Dendritic cell treated with granulocyte-macrophage colony-stimulating factor and Interleukin-4, amounts not matched to agents 40 ng/mL and 50 ng/mL, for 4 days (primary cell): ENCODE measurements at regions not wholly inside any gene's neighbourhood (a gene's known extent, or its start where the extent isn't known, plus 50 kb on each side); places are given as distances from the start of the nearest gene placed in this dataset.
"Not testable (repeated sequence)": the region's sequence is repeated elsewhere in the genome, so short reads cannot be mapped to it uniquely, and the experiment has no call there.

Experiments used
- H3K27ac Mint-ChIP-seq: one replicate; pipeline ENCODE4 v1.8.0; 2022; ENCODE audit warnings: mild to moderate bottlenecking, mixed read lengths
- H3K27me3 Mint-ChIP-seq: one replicate; pipeline ENCODE4 v1.8.0; 2022; ENCODE audit warnings: mild to moderate bottlenecking, mixed read lengths
- H3K36me3 Mint-ChIP-seq: one replicate; pipeline ENCODE4 v1.8.0; 2022; ENCODE audit warnings: low read depth, mixed read lengths
- H3K4me1 Mint-ChIP-seq: one replicate; pipeline ENCODE4 v1.8.0; 2022; ENCODE audit warnings: low read depth, mixed read lengths
- H3K4me3 Mint-ChIP-seq: one replicate; pipeline ENCODE4 v1.8.0; 2022; ENCODE audit warnings: mild to moderate bottlenecking, moderate library complexity, mixed read lengths
- H3K9me3 Mint-ChIP-seq: one replicate; pipeline ENCODE4 v1.8.0; 2022; ENCODE audit warnings: mixed read lengths
- intact Hi-C: fragments of 100-400 bp; cut with micrococcal nuclease; formaldehyde crosslinking; loops from one replicate; pipeline ENCODE4 v1.15.0; 2022

GRCh38 chr1:213416461-213417224, 365.6 kb downstream of the RPS6KC1 start:
- H3K36me3 Mint-ChIP-seq = no peaks in the 10 kb centered on the region
- H3K27ac Mint-ChIP-seq = no peak overlapping the region
- no peaks in the 10 kb centered on the region for H3K27me3 Mint-ChIP-seq
- intact Hi-C loops = no loop called here
- no peak overlapping the region for H3K4me3 Mint-ChIP-seq
- no peaks in the 10 kb centered on the region for H3K9me3 Mint-ChIP-seq
- H3K4me1 Mint-ChIP-seq = no peaks in the 10 kb centered on the region

DNA sequence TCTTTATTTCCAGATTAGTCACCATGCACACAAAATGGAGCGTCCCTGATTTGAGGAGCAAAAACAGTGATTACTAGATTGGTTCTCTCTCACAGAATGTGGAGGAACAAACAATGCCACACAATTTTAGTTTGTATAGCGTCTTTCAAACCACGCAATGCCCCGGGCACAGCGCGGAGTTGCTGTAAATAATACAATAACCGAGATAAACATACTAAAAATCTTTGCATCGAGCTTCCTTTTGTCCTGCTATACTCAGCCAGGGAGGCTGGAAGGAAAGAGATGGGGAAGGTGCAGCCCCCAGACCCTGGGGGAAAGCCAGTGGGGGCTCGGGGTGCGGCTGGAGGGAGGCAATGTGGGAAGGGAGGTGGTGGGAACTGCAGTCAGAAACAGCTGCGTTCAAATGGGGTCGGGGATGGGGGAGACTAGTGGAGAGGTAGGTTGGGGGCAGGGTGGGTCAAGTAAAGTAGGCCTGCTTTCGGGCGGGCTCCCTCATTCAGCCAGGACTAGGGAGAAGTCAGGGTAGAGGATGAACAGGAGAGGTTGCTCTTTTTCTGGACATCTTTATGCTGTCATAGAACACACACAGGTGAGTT, 366.3 kb downstream of the RPS6KC1 start:
- Mint-ChIP-seq H3K36me3 (no peaks in the 10 kb centered on the region), H3K27me3 (no peaks in the 10 kb centered on the region), H3K27ac (no peak overlapping the region), H3K4me3 (no peak overlapping the region), H3K4me1 (no peaks in the 10 kb centered on the region), H3K9me3 (no peaks in the 10 kb centered on the region)
- intact Hi-C loops = no loop called here

DNA sequence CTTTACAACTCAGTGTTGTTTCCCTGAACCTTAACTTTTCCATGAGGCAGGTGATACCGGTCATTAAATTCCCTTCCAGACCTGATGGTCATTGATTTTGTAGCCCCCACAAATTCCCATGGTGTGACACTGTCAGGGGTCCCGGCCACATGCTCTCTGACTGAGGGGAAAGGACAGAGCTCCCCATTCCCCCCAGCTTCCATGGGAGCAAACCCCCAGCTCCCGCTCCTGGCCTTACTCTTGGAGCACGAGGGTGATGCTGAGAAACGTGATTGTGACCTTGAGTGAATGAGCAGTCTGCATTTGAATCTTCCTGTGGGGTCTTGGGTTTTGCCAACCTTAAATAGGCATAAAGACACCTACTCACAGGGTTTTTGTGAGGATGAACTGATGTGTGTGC, 366.8 kb downstream of the RPS6KC1 start:
- no peak overlapping the region for H3K4me3 Mint-ChIP-seq
- no peaks in the 10 kb centered on the region for H3K36me3 Mint-ChIP-seq
- intact Hi-C loops = no loop called here
- H3K27me3 Mint-ChIP-seq = no peaks in the 10 kb centered on the region
- H3K9me3 Mint-ChIP-seq = no peaks in the 10 kb centered on the region
- no peaks in the 10 kb centered on the region for H3K4me1 Mint-ChIP-seq
- H3K27ac Mint-ChIP-seq = no peak overlapping the region

DNA sequence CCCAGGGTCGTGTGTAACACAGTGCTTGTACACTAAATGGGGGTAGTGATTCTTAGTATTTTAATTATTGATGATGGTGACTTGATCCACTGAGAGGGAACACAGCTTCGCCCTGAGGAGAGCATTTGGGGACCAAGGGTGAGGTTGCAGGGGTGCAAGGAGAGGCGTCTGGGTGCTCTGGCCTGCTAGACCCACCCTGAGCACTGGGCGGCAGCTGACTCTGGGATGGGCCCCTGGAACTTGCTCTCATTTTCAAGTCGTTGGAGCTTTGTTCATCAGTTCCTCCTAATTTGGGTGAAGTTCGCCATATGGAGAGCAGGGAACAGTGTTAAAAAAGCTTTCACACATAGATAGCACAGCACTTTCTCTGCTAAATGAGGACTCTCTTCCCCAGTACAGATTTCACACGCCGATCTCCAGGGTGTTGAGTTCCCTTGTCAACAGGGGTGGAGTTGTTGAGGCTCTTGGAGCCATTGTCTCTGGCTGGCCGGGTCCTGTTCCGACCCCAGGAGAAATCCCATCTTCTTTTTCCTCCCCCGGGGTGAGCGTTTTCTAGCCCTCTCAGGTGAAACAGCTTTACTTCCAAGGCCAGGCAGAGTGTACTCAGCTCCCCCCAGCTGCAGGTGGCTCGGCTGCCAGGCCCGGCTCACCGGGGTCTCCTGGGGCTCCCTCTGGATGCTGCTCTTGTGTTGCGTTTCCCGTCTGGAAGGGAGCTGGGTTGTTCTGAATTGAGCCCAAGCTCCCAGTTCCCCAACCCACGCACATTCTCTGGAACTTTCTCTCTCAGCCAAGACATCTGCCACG, 367.4 kb downstream of the RPS6KC1 start:
- Mint-ChIP-seq H3K36me3 (no peaks in the 10 kb centered on the region), H3K27ac (no peak overlapping the region), H3K9me3 (no peaks in the 10 kb centered on the region), H3K27me3 (no peaks in the 10 kb centered on the region), H3K4me1 (no peaks in the 10 kb centered on the region), H3K4me3 (no peak overlapping the region)
- intact Hi-C loops = no loop called here

GRCh38 chr1:213419401-213420030, 368.5 kb downstream of the RPS6KC1 start:
- Mint-ChIP-seq H3K4me3 (no peak overlapping the region), H3K4me1 (no peaks in the 10 kb centered on the region), H3K9me3 (no peaks in the 10 kb centered on the region), H3K27ac (no peak overlapping the region), H3K27me3 (no peaks in the 10 kb centered on the region), H3K36me3 (no peaks in the 10 kb centered on the region)
- intact Hi-C loops = no loop called here

DNA sequence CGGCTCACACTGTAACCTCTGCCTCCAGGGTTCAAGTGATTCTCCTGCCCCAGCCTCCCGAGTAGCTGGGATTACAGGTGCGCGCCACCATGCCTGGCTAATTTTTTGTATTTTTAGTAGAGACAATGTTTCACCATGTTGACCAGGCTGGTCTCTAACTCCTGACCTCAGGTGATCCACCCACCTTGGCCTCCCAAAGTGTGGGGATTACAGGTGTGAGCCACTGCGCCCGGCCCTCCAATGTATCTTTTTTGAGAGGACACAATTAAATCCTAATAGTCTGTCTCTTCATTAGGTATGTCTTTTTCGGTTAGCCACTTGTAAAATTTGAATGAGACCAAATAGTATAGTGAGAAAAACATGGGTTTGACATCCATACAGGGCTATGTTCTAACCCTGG, 370.1 kb downstream of the RPS6KC1 start:
- H3K27ac Mint-ChIP-seq, H3K4me3 Mint-ChIP-seq, H3K9me3 Mint-ChIP-seq, H3K27me3 Mint-ChIP-seq, H3K36me3 Mint-ChIP-seq, H3K4me1 Mint-ChIP-seq, intact Hi-C loops: not testable (repeated sequence)

DNA sequence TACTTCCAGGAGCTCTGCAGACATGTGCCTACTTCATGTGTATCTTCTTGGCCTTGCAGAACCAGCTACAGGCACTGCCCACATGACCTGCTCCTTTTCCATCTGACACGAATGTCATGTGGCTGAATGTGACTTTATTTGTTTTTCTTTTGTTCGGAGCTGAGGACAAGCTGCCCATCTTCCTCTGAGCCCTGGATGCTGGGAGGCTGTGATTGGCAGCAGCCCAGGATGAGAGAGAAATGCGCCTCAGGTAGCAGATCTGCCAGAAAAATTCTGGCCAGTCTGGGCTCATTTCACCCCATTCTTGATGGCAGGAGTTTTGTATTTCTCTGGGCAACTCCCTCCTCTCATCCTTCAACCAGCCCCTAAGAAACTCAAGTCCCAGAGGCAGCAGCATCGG, 372.0 kb downstream of the RPS6KC1 start:
- Mint-ChIP-seq H3K9me3 (no peaks in the 10 kb centered on the region), H3K4me1 (no peaks in the 10 kb centered on the region)
- intact Hi-C loops = no loop called here

DNA sequence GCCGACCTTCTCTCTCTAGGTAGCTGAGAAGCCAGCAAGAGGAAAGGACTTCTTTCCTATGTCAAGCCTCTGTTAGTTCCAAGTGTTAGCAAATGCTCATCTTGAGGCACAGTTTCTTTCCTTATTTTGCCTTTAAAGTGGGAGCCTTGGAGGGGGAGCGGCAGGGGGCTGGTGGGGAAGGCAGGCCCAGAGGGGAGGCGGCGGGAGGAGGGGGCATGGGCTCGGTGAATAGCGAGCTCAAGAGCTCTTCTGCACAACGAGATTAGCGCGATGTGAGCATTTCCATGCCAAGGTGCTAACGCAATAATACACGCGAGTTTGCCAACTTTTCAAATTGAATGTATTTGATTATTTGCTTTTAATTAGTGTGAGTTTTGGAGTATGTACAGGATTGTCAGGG, 372.6 kb downstream of the RPS6KC1 start:
- H3K9me3 Mint-ChIP-seq = no peaks in the 10 kb centered on the region
- H3K27me3 Mint-ChIP-seq = no peaks in the 10 kb centered on the region
- H3K27ac Mint-ChIP-seq = no peak overlapping the region
- no peak overlapping the region for H3K4me3 Mint-ChIP-seq
- intact Hi-C loops = no loop called here
- H3K36me3 Mint-ChIP-seq = no peaks in the 10 kb centered on the region
- no peaks in the 10 kb centered on the region for H3K4me1 Mint-ChIP-seq

More for the DNA sequence above, 372.0 kb downstream of the RPS6KC1 start:
- Mint-ChIP-seq H3K36me3 (no peaks in the 10 kb centered on the region), H3K27ac (no peak overlapping the region), H3K4me3 (no peak overlapping the region), H3K27me3 (no peaks in the 10 kb centered on the region)

DNA sequence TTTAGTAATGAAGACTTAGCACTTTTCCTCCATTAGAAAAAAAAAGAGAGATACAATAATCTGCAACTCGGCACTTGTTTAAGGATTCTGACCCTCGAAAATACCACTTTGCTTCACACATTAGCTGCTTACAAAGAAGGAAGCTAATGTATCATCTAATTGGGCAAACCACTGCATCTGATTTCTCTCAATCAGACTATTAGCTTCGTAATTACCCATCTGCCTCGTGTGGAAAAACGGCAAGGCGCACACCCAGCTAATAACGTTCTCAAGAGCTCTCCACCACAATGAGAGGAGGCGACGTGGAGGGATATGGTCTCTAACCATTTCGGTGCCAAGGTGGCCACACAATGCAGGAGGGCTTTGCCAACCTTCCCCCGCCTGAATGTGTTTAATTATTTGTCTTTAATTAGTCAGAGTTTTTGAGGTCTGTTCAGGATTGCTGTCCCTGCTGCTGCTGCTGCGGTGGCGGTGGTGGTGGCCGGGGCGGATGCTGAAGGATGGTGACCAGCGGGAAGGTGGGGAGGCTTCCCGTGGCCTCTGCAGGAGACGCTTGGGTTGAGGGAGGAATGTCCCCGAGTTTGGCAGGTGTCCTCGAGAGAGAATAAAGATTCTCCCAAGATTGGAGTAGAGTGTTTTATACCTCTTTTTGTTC, 374.5 kb downstream of the RPS6KC1 start:
- intact Hi-C loops = no loop called here
- no peak overlapping the region for H3K27ac Mint-ChIP-seq
- no peaks in the 10 kb centered on the region for H3K27me3 Mint-ChIP-seq
- no peaks in the 10 kb centered on the region for H3K9me3 Mint-ChIP-seq
- no peaks in the 10 kb centered on the region for H3K36me3 Mint-ChIP-seq
- H3K4me3 Mint-ChIP-seq = no peak overlapping the region
- H3K4me1 Mint-ChIP-seq = no peaks in the 10 kb centered on the region

DNA sequence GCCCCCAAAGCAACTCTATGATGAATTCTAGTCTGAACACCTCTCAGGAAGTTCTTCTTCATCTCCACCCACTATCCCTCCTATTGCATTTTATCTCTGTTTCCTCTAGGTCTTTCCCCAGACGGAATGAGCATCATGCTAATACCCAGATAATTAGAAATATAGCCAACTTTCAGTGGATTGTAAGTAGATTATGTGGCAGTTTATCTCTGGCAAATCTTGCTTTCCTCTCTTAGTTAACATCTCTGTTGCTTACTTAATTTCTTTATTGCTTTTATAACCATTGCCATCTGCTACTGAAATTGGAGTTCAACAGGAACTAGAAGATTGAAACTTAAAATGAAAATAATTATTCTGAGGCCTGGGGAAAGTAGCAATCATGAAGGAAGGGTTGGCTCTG, 378.6 kb downstream of the RPS6KC1 start:
- Mint-ChIP-seq H3K27me3 (peaks cover 2% of the 10 kb centered on the region), H3K27ac (no peak overlapping the region), H3K9me3 (no peaks in the 10 kb centered on the region), H3K36me3 (no peaks in the 10 kb centered on the region), H3K4me3 (no peak overlapping the region), H3K4me1 (no peaks in the 10 kb centered on the region)
- intact Hi-C loops = no loop called here

- Mint-ChIP-seq H3K4me1 (no peaks in the 10 kb centered on the region), H3K27me3 (peaks cover 2% of the 10 kb centered on the region), H3K4me3 (no peak overlapping the region), H3K27ac (no peak overlapping the region), H3K9me3 (no peaks in the 10 kb centered on the region), H3K36me3 (no peaks in the 10 kb centered on the region)
- intact Hi-C loops = no loop called here
These were observed 384.7 kb downstream of the RPS6KC1 start for GRCh38 chr1:213435715-213436114.

- Mint-ChIP-seq H3K4me3 (no peak overlapping the region), H3K27me3 (peaks cover 2% of the 10 kb centered on the region), H3K27ac (no peak overlapping the region), H3K36me3 (no peaks in the 10 kb centered on the region), H3K4me1 (no peaks in the 10 kb centered on the region), H3K9me3 (no peaks in the 10 kb centered on the region)
- intact Hi-C loops = no loop called here
These were observed 387.3 kb downstream of the RPS6KC1 start for GRCh38 chr1:213438339-213438738.

DNA sequence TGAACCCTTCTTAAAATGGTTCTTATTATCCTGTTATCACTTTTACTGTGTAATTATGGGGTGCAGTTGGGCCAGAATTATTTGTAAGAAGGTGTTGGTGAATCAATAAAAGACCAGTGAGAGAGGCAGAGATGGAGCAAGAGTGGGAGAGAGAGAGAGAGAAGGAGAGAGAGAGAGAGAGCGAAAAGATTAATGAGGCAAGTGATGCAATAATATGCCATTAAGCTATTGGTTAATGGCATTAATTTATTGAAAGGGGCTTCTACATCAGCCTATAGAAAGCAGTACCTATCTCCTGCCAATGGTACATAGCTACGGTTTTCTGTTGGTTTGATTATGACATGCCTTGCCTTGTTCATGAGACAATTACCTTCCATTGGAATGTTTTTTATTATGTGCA, 388.7 kb downstream of the RPS6KC1 start:
- intact Hi-C loops = no loop called here
- no peak overlapping the region for H3K27ac Mint-ChIP-seq
- H3K4me3 Mint-ChIP-seq = no peak overlapping the region
- no peaks in the 10 kb centered on the region for H3K36me3 Mint-ChIP-seq
- H3K27me3 Mint-ChIP-seq = no peaks in the 10 kb centered on the region
- no peaks in the 10 kb centered on the region for H3K9me3 Mint-ChIP-seq
- H3K4me1 Mint-ChIP-seq = no peaks in the 10 kb centered on the region

GRCh38 chr1:213440766-213441165, 389.7 kb downstream of the RPS6KC1 start:
- no peaks in the 10 kb centered on the region for H3K27me3 Mint-ChIP-seq
- no peaks in the 10 kb centered on the region for H3K4me1 Mint-ChIP-seq
- H3K27ac Mint-ChIP-seq = no peak overlapping the region
- no peaks in the 10 kb centered on the region for H3K36me3 Mint-ChIP-seq
- H3K9me3 Mint-ChIP-seq = no peaks in the 10 kb centered on the region
- intact Hi-C loops = no loop called here
- H3K4me3 Mint-ChIP-seq = no peak overlapping the region
